GM21381 (cell line): ENCODE measurements at regions not wholly inside any gene's neighbourhood (a gene's known extent, or its start where the extent isn't known, plus 50 kb on each side); places are given as distances from the start of the nearest gene placed in this dataset.
"Not testable (repeated sequence)": the region's sequence is repeated elsewhere in the genome, so short reads cannot be mapped to it uniquely, and the experiment has no call there.

ENCODE experiments used
- ATAC-seq: cut with Tn5 transposase; IDR thresholded peaks from one replicate; pipeline ENCODE4 v1.9.1; 2021; ENCODE audit warnings: mild to moderate bottlenecking, moderate library complexity; ENCODE audit not compliant: unreplicated experiment

DNA sequence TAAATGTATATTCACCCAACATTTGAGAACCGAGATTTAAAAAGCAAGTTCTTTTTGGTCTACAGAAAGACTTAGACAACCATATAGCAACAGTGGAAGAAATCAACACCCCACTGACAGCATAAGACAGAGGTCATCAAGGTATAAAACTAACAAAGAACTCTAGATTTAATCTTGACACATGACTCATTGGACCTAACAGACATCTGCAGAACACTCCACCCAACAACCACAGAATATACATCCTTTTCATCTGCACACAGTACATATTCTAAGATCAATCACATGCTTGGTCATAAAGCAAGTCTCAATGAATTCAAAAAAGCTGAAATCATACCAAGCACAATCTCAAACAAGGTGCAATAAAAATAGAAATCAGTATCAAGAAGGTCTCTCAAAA is 65.8 kb downstream of the SPIN4 start:
- no peak for ATAC-seq

DNA sequence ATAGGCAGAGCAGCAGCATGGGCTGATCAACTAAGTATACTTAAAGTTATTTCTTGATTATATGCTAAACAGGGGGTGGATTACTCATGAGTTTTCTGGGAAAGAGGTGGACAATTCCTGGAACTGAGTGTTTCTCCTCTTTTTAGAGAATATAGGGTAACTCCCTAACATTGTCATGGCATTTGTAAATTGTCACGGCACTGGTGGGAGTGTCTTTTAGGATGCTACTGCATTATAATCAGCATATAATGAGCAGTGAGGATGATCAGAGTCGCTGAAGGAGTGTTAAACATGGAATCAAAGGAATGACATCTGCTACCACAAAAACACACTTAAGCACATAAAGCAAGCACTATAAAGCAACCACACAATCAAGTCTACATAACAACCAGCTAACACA is 66.5 kb downstream of the SPIN4 start:
- no peak for ATAC-seq

DNA sequence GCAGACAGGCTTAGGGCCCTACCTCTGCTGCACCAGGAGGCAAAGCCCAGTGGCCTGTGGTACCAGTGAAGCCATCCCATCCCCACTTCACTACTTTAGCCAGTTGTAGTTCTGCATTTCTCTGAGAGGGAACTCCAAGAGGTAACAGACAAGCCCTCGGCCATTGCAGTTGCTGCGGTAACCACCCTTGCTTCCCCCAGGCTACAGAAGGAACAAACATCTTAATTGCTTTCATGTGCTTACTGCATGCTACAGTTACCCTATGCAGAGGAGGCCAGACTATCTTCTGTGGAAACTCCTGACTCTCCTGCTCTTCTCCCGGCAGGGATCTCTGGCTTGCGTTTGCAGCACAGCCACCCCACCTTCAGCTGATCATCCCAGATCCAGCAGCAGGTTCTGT is 67.8 kb downstream of the SPIN4 start:
- no peak for ATAC-seq

DNA sequence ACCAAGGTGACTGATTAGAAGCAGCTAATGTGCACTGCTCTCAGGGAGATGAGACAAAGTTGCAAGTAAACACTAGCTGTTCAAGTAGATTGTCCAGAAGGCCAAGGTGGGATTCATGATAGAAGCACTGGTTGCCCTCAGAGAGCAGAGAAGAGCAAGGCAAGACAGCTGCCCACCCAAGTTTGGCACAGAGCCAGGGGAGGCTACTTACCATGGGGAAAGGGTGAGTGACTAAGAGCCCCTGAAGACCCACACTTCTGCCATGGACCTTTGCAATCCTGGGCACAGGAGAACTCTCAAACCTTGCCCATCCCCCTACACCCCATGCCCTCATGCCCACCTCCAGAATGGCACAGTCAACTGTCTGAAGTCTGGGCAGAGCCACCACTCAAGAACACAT is 68.3 kb downstream of the SPIN4 start:
- ATAC-seq = no peak

DNA sequence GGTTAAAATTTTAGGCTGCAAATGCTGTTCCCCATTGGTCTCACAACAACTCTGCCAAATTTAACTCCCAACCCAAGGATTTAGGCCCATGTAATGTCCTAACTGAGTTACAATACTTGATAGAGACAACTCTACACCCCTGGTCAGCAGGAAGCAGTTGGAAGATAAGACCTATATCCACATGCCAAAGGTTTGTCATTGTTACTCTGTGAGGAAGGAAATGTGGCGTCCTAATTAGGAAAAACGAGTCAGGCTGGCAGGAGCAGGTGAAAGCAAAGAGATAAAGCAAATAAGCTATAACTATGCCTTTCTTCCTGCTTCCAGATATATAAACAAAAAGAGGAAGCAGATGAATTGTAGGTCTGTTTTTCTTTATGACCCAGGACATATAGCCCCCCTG is 69.1 kb downstream of the SPIN4 start:
- ATAC-seq = no peak

DNA sequence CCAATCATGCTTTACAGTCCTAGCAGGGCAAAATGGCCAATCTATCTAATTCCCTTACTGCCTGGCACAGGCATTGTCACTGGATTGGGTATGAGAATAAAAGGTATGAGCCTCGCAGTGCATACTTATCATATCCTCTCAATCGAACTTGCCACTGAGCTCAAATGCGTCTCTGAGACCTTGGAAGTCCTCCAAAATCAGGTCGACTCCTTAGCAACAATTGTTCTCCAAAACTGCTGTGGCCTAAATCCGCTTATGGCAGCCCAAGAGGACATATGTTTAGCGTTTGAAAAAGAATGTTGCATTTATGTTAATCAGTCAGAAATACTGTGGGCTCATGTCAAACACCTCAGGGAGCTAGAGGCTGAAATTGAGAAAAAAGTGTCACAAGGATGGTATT is 69.7 kb downstream of the SPIN4 start:
- ATAC-seq = no peak

DNA sequence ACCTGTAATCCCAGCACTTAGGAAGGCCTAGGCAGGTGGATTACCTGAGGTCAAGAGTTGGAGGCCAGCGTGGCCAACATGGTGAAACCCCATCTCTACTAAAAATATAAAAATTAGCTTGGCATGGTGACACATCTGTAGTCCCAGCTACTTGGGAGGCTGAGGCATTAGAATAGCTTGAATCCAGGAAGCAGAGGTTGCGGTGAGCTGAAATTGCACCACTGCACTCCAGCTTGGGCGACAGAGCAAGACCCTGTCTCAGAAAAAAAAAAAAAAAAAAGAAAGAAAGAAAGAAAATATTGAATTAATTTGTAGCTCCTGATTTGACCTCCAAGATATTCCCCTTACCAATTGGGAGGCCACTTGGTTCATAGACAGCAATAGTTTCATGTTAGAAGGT is 73.7 kb downstream of the SPIN4 start:
- not testable (repeated sequence) for ATAC-seq

DNA sequence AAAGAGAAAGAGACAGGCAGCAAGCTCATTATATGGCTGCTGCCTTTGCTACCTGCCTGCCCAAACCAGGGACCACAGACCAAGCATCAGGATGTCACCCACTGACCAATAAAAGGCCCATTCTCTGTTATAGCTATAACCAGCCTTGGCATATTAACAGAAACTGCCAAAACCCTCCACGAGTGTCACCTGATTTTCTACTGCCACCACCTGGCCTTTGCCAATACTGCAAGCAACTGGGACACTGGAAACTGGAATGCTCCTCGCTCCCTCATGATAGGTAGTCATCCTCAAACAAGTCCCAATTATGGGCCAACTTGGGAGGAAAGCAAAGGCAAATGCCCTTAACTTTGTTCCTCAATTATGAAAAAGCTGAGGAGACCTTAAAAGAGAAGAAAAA is 76.0 kb downstream of the SPIN4 start:
- no peak for ATAC-seq

DNA sequence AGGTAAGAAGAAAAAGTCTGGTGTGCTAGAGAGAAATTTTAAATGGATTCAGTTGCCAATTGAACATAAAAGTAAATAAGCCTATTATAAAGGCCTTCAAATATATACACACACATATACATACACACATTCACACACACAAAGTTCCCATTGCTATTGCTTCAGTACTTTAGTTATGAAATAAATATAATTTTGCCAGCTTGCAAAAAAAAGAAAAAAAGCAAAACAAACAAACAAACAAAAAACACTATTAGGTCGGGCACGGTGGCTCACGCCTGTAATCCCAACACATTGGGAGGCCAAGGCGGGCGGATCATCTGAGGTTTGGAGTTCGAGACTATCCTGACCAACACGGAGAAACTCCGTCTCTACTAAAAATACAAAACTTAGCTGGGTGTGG is 80.3 kb downstream of the SPIN4 start:
- no peak for ATAC-seq

DNA sequence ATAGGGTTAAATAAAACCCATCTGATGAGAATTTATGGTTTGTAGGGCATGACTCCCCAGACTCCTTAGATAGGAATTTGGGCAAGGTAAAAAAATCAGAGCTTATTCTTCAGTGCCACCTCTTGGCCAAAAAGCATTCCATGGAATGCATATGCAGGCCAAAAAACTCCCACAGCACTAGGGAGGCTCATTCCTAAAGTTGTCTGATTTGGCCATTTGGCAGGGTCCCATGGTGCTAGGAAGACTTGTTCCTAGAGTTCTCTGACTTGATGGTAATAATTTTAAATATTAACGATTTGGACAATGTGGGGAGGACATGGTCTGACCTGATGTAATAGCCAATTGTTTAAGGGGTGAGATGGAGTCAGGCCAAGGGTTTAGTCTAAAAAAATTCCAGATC is 93.0 kb downstream of the SPIN4 start:
- no peak for ATAC-seq

DNA sequence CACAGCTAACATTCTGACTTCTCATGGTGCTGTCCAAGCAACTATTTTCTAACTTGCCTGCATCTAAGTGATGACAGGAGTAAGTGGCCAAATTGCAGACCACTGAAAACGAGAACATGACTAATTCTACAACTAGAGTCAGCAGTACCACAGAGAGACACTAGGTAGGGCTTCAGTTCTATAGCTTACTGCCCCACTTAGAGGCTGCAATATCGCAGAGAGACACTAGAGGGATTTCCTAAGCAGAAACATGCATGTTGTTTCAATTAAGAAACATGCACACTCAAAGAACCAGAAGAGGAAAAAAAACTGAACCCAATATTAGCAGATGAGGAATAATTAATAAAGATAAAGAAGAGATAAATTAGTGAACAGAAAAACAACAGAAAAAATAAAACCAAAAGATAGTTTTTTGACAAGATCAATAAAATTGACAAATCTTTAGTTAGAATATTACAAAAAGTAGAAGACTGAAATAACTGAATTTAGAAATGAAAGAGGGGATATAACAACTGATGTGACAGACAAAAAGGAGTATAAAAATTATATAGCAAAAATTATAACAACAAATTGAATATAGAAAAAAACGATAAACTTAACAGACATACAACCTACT is 100.8 kb downstream of the SPIN4 start:
- peak; percentile 100 for ATAC-seq

DNA sequence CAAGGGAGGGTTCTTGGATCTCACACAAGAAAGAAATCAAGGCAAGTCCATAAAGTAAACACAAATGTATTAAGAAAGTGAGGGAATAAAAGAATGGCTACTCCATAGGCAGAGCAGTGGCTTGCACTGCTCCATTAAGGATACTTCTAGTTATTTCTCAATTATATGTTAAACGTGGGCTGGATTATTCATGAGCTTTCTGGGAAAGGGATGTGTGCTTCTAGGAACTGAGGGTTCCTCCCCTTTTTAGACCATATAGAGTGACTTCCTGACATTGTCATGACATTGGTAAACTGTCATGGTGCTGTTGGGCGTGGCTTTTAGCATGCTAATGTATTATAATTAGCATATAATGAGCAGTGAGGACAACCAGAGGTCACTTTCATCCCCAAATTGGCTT is 108.4 kb downstream of the SPIN4 start:
- ATAC-seq = not testable (repeated sequence)

DNA sequence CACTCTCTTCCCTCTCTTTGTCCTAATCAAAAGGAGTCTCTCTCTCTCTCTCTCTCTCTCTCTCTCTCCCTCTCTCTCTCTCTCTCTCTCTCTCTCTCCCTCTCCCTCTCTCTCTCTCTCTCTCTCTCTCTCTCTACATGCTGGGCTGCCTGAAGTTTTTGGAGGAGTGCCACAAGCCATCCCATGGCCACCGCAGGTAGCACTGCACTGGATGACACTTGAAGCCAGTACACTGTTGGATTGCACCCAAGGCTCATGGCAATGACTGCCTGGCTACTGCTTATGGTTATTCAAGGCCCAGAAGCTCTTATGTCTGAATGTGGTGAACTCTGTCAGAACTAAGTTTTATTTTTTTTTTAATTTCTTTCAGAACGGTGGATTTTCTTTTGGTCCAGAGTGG is 115.2 kb downstream of the SPIN4 start:
- not testable (repeated sequence) for ATAC-seq

DNA sequence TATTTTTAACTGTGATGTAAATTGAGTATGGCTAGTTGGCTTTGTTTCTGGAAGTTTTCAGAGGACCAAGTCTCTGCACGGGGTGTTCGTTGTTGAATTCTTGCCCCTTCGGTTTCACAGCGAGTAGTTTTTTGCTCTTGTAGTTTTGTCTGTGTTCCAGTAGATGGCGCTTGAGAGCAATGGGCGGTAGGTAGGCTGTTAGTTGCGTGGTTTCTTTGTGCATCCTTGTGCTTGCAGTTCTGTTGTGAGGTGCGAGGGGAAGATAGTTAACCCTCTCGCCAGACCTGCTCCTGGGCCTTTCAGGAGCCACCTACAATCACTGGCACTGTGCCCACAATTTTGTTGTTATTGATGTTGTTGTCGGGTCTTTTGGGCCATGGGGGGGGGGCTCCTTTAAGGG is 118.1 kb downstream of the SPIN4 start:
- not testable (repeated sequence) for ATAC-seq

DNA sequence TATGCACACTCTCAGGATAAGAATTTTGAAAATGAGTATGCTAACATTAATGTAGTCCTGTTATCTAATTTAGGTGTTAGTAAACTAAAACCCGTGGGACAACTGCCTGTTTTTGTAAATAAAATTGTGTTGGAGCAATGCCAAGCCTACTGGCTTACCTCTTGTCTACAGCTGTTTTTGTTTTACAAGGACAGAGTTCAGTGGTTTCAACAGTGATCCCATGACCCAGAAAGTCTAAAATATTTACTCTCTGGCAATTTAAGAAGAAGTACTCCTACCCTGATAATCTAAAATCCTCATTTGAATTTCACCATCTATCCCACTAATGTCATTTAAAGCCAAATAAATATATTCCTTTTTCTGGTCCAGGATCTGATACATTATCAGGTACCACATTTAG is 132.9 kb downstream of the SPIN4 start:
- not testable (repeated sequence) for ATAC-seq

DNA sequence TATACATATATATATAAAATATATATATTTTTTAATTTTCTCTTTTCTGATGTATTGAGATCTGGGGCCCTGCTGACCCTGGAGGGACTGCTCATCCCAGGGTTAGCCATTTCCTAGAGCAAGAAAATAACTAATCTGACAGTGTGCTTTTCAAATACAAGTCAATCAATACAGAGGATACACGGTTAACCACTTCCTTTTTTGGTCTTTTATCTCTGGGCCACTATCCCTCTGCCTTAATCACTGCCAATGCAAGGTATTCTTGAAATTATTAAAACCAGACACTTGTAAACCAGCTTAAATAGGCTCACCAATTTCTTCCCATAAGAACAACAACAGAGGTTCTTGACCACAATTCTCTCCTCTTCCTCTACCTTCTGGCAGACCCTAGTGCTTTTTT is 133.6 kb downstream of the SPIN4 start:
- not testable (repeated sequence) for ATAC-seq

DNA sequence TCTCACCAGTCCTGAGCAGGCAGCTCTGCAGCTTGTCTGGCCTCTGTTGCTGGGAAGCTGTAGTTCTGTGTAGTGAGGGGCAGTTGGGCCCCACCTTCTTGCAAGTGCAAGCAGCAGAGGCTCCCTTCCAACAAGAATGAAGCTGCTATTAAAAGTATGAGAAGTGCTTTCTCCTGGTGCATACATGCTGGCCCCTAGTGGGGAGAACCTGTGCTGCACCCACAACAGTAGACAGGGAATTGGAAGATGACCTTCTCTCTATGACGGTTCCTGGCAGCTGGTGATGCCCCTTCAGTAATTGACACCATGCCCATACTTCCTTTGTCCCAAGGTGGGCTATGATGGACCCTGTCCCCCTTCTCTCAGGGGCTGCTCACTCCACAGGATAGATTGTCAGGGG is 141.5 kb downstream of the SPIN4 start:
- not testable (repeated sequence) for ATAC-seq

DNA sequence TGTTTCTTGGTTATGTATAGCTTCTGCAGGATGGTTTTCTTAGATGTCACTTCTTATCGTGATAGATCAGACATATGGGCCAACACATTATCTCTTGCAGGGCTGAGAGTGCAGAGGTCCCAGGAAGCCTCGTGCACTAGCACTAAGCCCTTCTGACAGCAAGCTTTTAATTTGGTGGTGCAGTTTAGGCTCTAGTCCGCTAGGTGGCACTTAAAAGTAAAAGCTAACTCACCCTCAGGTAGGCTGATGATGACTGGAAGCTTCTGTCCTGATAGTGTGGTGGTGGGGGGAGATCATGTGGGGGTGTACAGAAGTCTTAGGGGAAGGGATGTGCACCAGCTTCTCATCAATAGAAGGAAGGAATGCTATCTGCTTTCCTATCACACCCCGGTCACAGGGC is 142.0 kb downstream of the SPIN4 start:
- ATAC-seq = not testable (repeated sequence)

DNA sequence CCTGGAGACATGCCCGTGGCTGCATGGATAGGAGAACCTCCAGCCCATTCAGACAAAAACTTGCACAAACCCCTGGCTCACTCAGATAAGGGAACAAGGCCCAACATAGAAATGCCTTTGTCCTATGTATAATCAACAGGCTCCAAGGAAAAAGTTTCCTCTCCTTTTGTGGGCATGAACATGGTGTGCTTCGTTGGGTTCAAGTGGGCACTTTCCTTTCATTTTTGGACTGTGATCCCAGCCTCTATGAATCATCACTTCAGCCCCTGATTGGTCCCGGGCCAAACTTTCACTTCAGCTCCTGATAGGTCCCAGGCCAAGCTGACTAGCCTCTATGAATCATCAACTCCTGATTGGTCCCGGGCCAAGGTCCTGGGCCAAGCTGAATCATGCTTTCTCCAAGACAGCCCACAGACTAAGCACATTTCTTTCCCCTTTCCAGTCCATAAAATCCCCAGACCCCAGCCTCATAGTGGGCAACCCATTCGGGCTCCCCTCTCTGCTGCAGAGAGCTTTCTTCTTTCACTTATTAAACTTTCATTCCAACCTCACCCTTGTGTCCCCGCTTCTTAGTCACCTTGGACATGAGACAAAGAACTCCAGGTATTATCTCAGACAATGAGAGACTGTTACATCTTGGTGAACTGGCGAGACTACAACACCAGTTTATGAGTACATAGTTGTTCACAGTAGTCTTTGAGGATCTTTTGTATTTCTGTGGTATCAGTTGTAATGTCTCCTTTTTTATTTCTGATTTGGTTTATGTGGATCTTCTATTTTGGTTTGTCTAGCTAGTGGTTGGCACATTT is 146.7 kb downstream of the SPIN4 start:
- ATAC-seq = not testable (repeated sequence)

DNA sequence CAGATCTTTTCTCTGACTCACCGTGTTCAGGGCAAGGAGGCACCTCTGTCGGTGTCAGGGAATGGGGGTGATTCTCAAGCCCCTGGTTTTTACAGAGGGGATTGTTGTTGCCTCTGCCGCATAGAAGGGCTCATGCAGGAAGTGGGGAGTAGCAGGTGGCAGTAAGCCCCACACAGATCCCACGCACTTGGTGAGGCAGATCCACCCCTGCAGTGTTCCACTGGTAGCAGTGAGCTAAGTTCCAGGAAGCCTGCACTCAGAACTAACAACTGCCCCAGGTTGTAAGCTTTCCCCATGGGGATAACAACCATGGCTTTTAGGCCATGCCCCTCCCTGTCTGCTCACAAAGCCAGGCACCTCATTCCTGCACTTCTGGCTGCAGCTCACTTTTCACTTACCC is 149.1 kb downstream of the SPIN4 start:
- not testable (repeated sequence) for ATAC-seq

DNA sequence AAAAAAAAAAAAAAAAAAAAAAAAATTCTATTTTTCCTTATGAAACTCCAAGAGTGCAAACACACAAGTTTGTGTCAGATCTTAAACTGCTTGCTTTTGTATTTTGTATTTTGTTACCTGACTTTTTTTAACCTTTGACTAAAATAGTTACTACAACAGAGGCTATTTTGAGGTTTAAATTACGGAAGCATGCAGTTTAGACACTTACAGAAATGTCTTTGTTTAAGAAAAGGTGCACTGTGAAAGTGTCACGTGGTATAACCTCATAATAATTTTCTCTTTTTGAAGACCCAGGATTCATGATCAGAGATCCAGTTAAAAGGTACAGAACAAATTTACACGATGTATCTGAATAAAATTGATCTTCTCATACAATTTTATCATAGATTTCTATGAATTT is 152.4 kb downstream of the SPIN4 start:
- ATAC-seq = not testable (repeated sequence)

DNA sequence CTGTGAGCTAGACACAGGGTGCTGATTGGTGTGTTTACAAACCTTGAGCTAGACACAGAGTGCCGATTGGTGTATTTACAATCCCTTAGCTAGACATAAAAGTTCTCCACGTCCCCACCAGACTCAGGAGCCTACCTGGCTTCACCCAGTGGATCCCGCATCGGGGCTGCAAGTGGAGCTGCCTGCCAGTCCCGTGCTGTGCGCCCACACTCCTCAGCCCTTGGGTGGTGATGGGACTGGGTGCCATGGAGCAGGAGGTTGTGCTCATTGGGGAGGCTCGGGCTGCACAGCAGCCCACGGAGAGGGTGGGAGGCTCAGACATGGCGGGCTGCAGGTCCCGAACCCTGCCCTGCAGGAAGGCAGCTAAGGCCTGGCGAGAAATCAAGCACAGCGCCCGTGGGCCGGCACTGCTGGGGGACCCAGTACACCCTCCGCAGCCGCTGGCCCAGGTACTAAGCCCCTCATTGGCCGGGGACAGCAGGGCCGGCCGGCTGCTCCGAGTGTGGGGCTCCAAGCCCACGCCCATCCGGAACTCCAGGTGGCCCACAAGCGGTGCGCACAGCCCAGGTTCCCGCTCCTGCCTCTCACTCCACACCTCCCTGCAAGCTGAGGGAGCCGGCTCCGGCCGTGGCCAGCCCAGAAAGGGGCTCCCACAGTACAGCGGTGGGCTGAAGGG is 158.6 kb downstream of the SPIN4 start:
- not testable (repeated sequence) for ATAC-seq
